Frontal cortex (tissue), 3 donors: ENCODE measurements at regions not wholly inside any gene's neighbourhood (a gene's known extent, or its start where the extent isn't known, plus 50 kb on each side); places are given as distances from the start of the nearest gene placed in this dataset.
"Not testable (repeated sequence)": the region's sequence is repeated elsewhere in the genome, so short reads cannot be mapped to it uniquely, and the experiment has no call there.

Experiments used
- DNase-seq, 2 donors: peaks; one replicate each; pipeline ENCODE4 v3.0.0; 2012; ENCODE audit warnings: low spot score in 2 of 2
- FAIRE-seq: peaks from 2 replicates; lab custom pipeline; 2012; peaks lifted over from hg19 to GRCh38; lab: Jason Lieb, UNC
- donor health status: control.
- donor health status: control.
- donor health status: control.

GRCh38 chr13:111565400-111565799 is 245.0 kb downstream of the TEX29 start:
- FAIRE-seq = no peak
- no peak for DNase-seq

GRCh38 chr13:111566567-111566966 is 246.1 kb downstream of the TEX29 start:
- FAIRE-seq (no peak), DNase-seq (no peak)

- no peak for DNase-seq
- no peak for FAIRE-seq
Observed at GRCh38 chr13:111567637-111568036, 247.2 kb downstream of the TEX29 start.

- FAIRE-seq (no peak), DNase-seq (no peak)
Observed at GRCh38 chr13:111568290-111568689, 247.8 kb downstream of the TEX29 start.

- DNase-seq = no peak
- no peak for FAIRE-seq
Observed at GRCh38 chr13:111570911-111571310, 250.5 kb downstream of the TEX29 start.

GRCh38 chr13:111572956-111573761 is 252.7 kb downstream of the TEX29 start:
- DNase-seq (no peak), FAIRE-seq (no peak)

GRCh38 chr13:111573801-111574200 is 253.4 kb downstream of the TEX29 start:
- FAIRE-seq = no peak
- no peak for DNase-seq

GRCh38 chr13:111575276-111575675 is 254.8 kb downstream of the TEX29 start:
- DNase-seq (no peak), FAIRE-seq (no peak)

GRCh38 chr13:111575719-111576118 is 255.3 kb downstream of the TEX29 start:
- no peak for DNase-seq
- no peak for FAIRE-seq

- FAIRE-seq (no peak), DNase-seq (no peak)
Observed at GRCh38 chr13:111577208-111577828, 256.9 kb downstream of the TEX29 start.

GRCh38 chr13:111577956-111578605 is 257.6 kb downstream of the TEX29 start:
- FAIRE-seq = no peak
- DNase-seq = no peak

GRCh38 chr13:111584101-111584672 is 263.7 kb downstream of the TEX29 start:
- FAIRE-seq = no peak
- DNase-seq = no peak

GRCh38 chr13:111584870-111585269 is 264.4 kb downstream of the TEX29 start:
- FAIRE-seq (no peak), DNase-seq (no peak)

- FAIRE-seq (no peak), DNase-seq (no peak)
Observed at GRCh38 chr13:111586291-111586690, 265.8 kb downstream of the TEX29 start.

GRCh38 chr13:111587249-111587648 is 266.8 kb downstream of the TEX29 start:
- no peak for DNase-seq
- no peak for FAIRE-seq

- no peak for FAIRE-seq
- DNase-seq = no peak
Observed at GRCh38 chr13:111589321-111589720, 268.9 kb downstream of the TEX29 start.

GRCh38 chr13:111589992-111590391 is 269.6 kb downstream of the TEX29 start:
- no peak for FAIRE-seq
- DNase-seq = no peak

GRCh38 chr13:111590796-111591195 is 270.4 kb downstream of the TEX29 start:
- no peak for FAIRE-seq
- DNase-seq = no peak

- not testable (repeated sequence) for FAIRE-seq, DNase-seq
Observed at GRCh38 chr13:111593490-111593889, 273.0 kb downstream of the TEX29 start.

- DNase-seq (no peak), FAIRE-seq (no peak)
Observed at GRCh38 chr13:111594606-111595005, 274.2 kb downstream of the TEX29 start.

GRCh38 chr13:111595276-111595675 is 274.8 kb downstream of the TEX29 start:
- DNase-seq = no peak
- FAIRE-seq = no peak
